ENCODE measurements at regions not wholly inside any gene's neighbourhood (a gene's known extent, or its start where the extent isn't known, plus 50 kb on each side); places are given as distances from the start of the nearest gene placed in this dataset.
"Not testable (repeated sequence)": the region's sequence is repeated elsewhere in the genome, so short reads cannot be mapped to it uniquely, and the experiment has no call there.

- no peaks in the 10 kb centered on the region for H3K36me3 ChIP-seq (ENCODE audit: control insufficient read depth in 2 of 2, insufficient read depth in 2 of 2, low read length in 2 of 2)
- no peak overlapping the region for H3K27ac ChIP-seq (ENCODE audit: low read length)
- no peak overlapping the region for H3K4me3 ChIP-seq (ENCODE audit: low read length in 2 of 2)
- no peak overlapping the region for H3K9ac ChIP-seq (ENCODE audit: low read length in 2 of 2)
- H3K9me3 ChIP-seq (ENCODE audit: control insufficient read depth in 2 of 2, low read length in 2 of 2), result peaks cover 3 to 8% of the 10 kb centered on the region in 2 donors
- no peaks in the 10 kb centered on the region for H3K4me1 ChIP-seq (ENCODE audit: control insufficient read depth, insufficient read depth, low read length)
- H3K27me3 ChIP-seq (ENCODE audit: control insufficient read depth in 1 of 2, insufficient read depth in 2 of 2, low read length in 2 of 2), result no peaks in the 10 kb centered on the region
Measured at GRCh38 chr2:106009096-106009495, 185.0 kb downstream of the UXS1 start.

GRCh38 chr2:106004851-106005250 is 189.2 kb downstream of the UXS1 start:
- Histone ChIP-seq H3K9ac (ENCODE audit: low read length in 2 of 2) (no peak overlapping the region), H3K4me3 (ENCODE audit: low read length in 2 of 2) (no peak overlapping the region), H3K27me3 (ENCODE audit: control insufficient read depth in 1 of 2, insufficient read depth in 2 of 2, low read length in 2 of 2) (no peaks in the 10 kb centered on the region), H3K9me3 (ENCODE audit: control insufficient read depth in 2 of 2, low read length in 2 of 2) (peaks cover 3 to 8% of the 10 kb centered on the region in 2 donors), H3K4me1 (ENCODE audit: control insufficient read depth, insufficient read depth, low read length) (no peaks in the 10 kb centered on the region), H3K27ac (ENCODE audit: low read length) (no peak overlapping the region), H3K36me3 (ENCODE audit: control insufficient read depth in 2 of 2, insufficient read depth in 2 of 2, low read length in 2 of 2) (no peaks in the 10 kb centered on the region)

GRCh38 chr2:105999211-105999989 is 194.7 kb downstream of the UXS1 start:
- Histone ChIP-seq H3K36me3 (ENCODE audit: control insufficient read depth in 2 of 2, insufficient read depth in 2 of 2, low read length in 2 of 2) (no peaks in the 10 kb centered on the region), H3K9me3 (ENCODE audit: control insufficient read depth in 2 of 2, low read length in 2 of 2) (peaks cover 3 to 7% of the 10 kb centered on the region in 2 donors), H3K9ac (ENCODE audit: low read length in 2 of 2) (no peak overlapping the region), H3K27me3 (ENCODE audit: control insufficient read depth in 1 of 2, insufficient read depth in 2 of 2, low read length in 2 of 2) (no peaks in the 10 kb centered on the region), H3K4me1 (ENCODE audit: control insufficient read depth, insufficient read depth, low read length) (no peaks in the 10 kb centered on the region), H3K4me3 (ENCODE audit: low read length in 2 of 2) (no peak overlapping the region), H3K27ac (ENCODE audit: low read length) (no peak overlapping the region)

GRCh38 chr2:105997711-105998110 is 196.4 kb downstream of the UXS1 start:
- Histone ChIP-seq H3K4me3 (ENCODE audit: low read length in 2 of 2) (no peak overlapping the region), H3K9me3 (ENCODE audit: control insufficient read depth in 2 of 2, low read length in 2 of 2) (peaks cover 7 to 9% of the 10 kb centered on the region in 2 donors), H3K9ac (ENCODE audit: low read length in 2 of 2) (no peak overlapping the region), H3K27ac (ENCODE audit: low read length) (no peak overlapping the region), H3K27me3 (ENCODE audit: control insufficient read depth in 1 of 2, insufficient read depth in 2 of 2, low read length in 2 of 2) (no peaks in the 10 kb centered on the region), H3K4me1 (ENCODE audit: control insufficient read depth, insufficient read depth, low read length) (no peaks in the 10 kb centered on the region), H3K36me3 (ENCODE audit: control insufficient read depth in 2 of 2, insufficient read depth in 2 of 2, low read length in 2 of 2) (no peaks in the 10 kb centered on the region)

- H3K4me1 ChIP-seq (ENCODE audit: control insufficient read depth, insufficient read depth, low read length), result no peaks in the 10 kb centered on the region
- no peak overlapping the region for H3K9ac ChIP-seq (ENCODE audit: low read length in 2 of 2)
- H3K9me3 ChIP-seq (ENCODE audit: control insufficient read depth in 2 of 2, low read length in 2 of 2), result peaks cover 7 to 9% of the 10 kb centered on the region in 2 donors
Measured at GRCh38 chr2:105990624-105991023, 203.5 kb downstream of the UXS1 start.

GRCh38 chr2:105989803-105990202 is 204.3 kb downstream of the UXS1 start:
- H3K36me3 ChIP-seq (ENCODE audit: control insufficient read depth in 2 of 2, insufficient read depth in 2 of 2, low read length in 2 of 2); H3K27me3 ChIP-seq (ENCODE audit: control insufficient read depth in 1 of 2, insufficient read depth in 2 of 2, low read length in 2 of 2); H3K9ac ChIP-seq (ENCODE audit: low read length in 2 of 2); H3K4me3 ChIP-seq (ENCODE audit: low read length in 2 of 2); H3K9me3 ChIP-seq (ENCODE audit: control insufficient read depth in 2 of 2, low read length in 2 of 2); H3K4me1 ChIP-seq (ENCODE audit: control insufficient read depth, insufficient read depth, low read length); H3K27ac ChIP-seq (ENCODE audit: low read length): not testable (repeated sequence)

More at GRCh38 chr2:105990624-105991023, 203.5 kb downstream of the UXS1 start:
- Histone ChIP-seq H3K36me3 (ENCODE audit: control insufficient read depth in 2 of 2, insufficient read depth in 2 of 2, low read length in 2 of 2) (no peaks in the 10 kb centered on the region), H3K4me3 (ENCODE audit: low read length in 2 of 2) (no peak overlapping the region), H3K27ac (ENCODE audit: low read length) (no peak overlapping the region), H3K27me3 (ENCODE audit: control insufficient read depth in 1 of 2, insufficient read depth in 2 of 2, low read length in 2 of 2) (no peaks in the 10 kb centered on the region)

GRCh38 chr2:105989070-105989469 is 205.0 kb downstream of the UXS1 start:
- no peak overlapping the region for H3K9ac ChIP-seq (ENCODE audit: low read length in 2 of 2)
- no peaks in the 10 kb centered on the region for H3K36me3 ChIP-seq (ENCODE audit: control insufficient read depth in 2 of 2, insufficient read depth in 2 of 2, low read length in 2 of 2)
- no peak overlapping the region for H3K4me3 ChIP-seq (ENCODE audit: low read length in 2 of 2)
- H3K27ac ChIP-seq (ENCODE audit: low read length), result no peak overlapping the region
- no peaks in the 10 kb centered on the region for H3K27me3 ChIP-seq (ENCODE audit: control insufficient read depth in 1 of 2, insufficient read depth in 2 of 2, low read length in 2 of 2)
- H3K4me1 ChIP-seq (ENCODE audit: control insufficient read depth, insufficient read depth, low read length), result no peaks in the 10 kb centered on the region
- H3K9me3 ChIP-seq (ENCODE audit: control insufficient read depth in 2 of 2, low read length in 2 of 2), result peaks cover 0 to 3% of the 10 kb centered on the region in 2 donors

GRCh38 chr2:105977807-105978206 is 216.3 kb downstream of the UXS1 start:
- Histone ChIP-seq H3K4me1 (ENCODE audit: control insufficient read depth, insufficient read depth, low read length) (no peaks in the 10 kb centered on the region), H3K4me3 (ENCODE audit: low read length in 2 of 2) (no peak overlapping the region), H3K9ac (ENCODE audit: low read length in 2 of 2) (no peak overlapping the region), H3K9me3 (ENCODE audit: control insufficient read depth in 2 of 2, low read length in 2 of 2) (peaks cover 0 to 3% of the 10 kb centered on the region in 2 donors), H3K27ac (ENCODE audit: low read length) (no peak overlapping the region), H3K36me3 (ENCODE audit: control insufficient read depth in 2 of 2, insufficient read depth in 2 of 2, low read length in 2 of 2) (no peaks in the 10 kb centered on the region), H3K27me3 (ENCODE audit: control insufficient read depth in 1 of 2, insufficient read depth in 2 of 2, low read length in 2 of 2) (no peaks in the 10 kb centered on the region)

GRCh38 chr2:105977212-105977611 is 216.9 kb downstream of the UXS1 start:
- Histone ChIP-seq H3K9ac (ENCODE audit: low read length in 2 of 2) (no peak overlapping the region), H3K27ac (ENCODE audit: low read length) (no peak overlapping the region), H3K4me3 (ENCODE audit: low read length in 2 of 2) (no peak overlapping the region), H3K36me3 (ENCODE audit: control insufficient read depth in 2 of 2, insufficient read depth in 2 of 2, low read length in 2 of 2) (no peaks in the 10 kb centered on the region), H3K9me3 (ENCODE audit: control insufficient read depth in 2 of 2, low read length in 2 of 2) (peaks cover 0 to 3% of the 10 kb centered on the region in 2 donors), H3K27me3 (ENCODE audit: control insufficient read depth in 1 of 2, insufficient read depth in 2 of 2, low read length in 2 of 2) (no peaks in the 10 kb centered on the region), H3K4me1 (ENCODE audit: control insufficient read depth, insufficient read depth, low read length) (no peaks in the 10 kb centered on the region)

GRCh38 chr2:105974812-105975211 is 219.3 kb downstream of the UXS1 start:
- peaks cover 0 to 3% of the 10 kb centered on the region in 2 donors for H3K9me3 ChIP-seq (ENCODE audit: control insufficient read depth in 2 of 2, low read length in 2 of 2)
- H3K36me3 ChIP-seq (ENCODE audit: control insufficient read depth in 2 of 2, insufficient read depth in 2 of 2, low read length in 2 of 2), result no peaks in the 10 kb centered on the region
- H3K4me1 ChIP-seq (ENCODE audit: control insufficient read depth, insufficient read depth, low read length), result no peaks in the 10 kb centered on the region
- H3K4me3 ChIP-seq (ENCODE audit: low read length in 2 of 2), result no peak overlapping the region
- H3K27ac ChIP-seq (ENCODE audit: low read length), result no peak overlapping the region
- H3K9ac ChIP-seq (ENCODE audit: low read length in 2 of 2), result no peak overlapping the region
- H3K27me3 ChIP-seq (ENCODE audit: control insufficient read depth in 1 of 2, insufficient read depth in 2 of 2, low read length in 2 of 2), result no peaks in the 10 kb centered on the region

- H3K4me1 ChIP-seq (ENCODE audit: control insufficient read depth, insufficient read depth, low read length), result no peaks in the 10 kb centered on the region
- peaks cover 0 to 3% of the 10 kb centered on the region in 2 donors for H3K9me3 ChIP-seq (ENCODE audit: control insufficient read depth in 2 of 2, low read length in 2 of 2)
- H3K36me3 ChIP-seq (ENCODE audit: control insufficient read depth in 2 of 2, insufficient read depth in 2 of 2, low read length in 2 of 2), result no peaks in the 10 kb centered on the region
- no peak overlapping the region for H3K27ac ChIP-seq (ENCODE audit: low read length)
- H3K9ac ChIP-seq (ENCODE audit: low read length in 2 of 2), result no peak overlapping the region
- H3K27me3 ChIP-seq (ENCODE audit: control insufficient read depth in 1 of 2, insufficient read depth in 2 of 2, low read length in 2 of 2), result no peaks in the 10 kb centered on the region
- H3K4me3 ChIP-seq (ENCODE audit: low read length in 2 of 2), result no peak overlapping the region
Measured at GRCh38 chr2:105972927-105973326, 221.2 kb downstream of the UXS1 start.

Measured in stomach smooth muscle (tissue), 2 donors.